ENCODE measurements at regions not wholly inside any gene's neighbourhood (a gene's known extent, or its start where the extent isn't known, plus 50 kb on each side); places are given as distances from the start of the nearest gene placed in this dataset.

DNA sequence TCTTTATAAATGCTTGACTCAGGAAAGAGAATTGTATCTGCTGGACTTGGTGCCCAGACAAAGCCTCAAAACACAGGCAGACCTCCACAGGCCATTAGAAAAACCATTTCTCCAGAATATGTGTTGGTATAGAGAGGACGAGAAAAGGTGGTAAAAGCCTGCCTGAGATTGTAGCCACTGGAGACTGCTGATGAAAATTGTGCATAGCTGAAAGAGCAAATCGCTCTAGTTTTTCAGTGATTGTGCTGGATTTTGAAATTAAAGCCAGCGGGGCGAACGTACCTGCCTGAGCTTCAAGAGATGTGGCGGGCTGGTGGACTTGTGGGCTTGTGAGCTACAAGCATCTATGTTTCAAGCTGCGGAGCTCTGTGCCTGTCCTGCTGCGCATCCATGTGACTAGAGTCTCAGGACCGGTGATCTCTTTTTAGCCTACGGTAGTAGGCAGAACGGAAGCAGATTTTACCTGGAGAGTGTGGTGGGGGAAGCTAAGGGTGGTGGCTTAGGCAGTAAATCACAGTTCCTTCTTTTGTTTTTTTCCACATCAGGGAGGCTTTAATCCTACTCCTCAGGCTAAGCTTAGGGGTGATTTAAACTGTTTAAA is 193.6 kb downstream of the SREK1 start:
- Histone ChIP-seq H3K9ac (ENCODE audit: low read length) (no peak overlapping the region), H3K9me3 (ENCODE audit: control insufficient read depth in 1 of 2, insufficient read depth in 1 of 2, low read depth in 1 of 2, low read length in 2 of 2) (no peaks in the 10 kb centered on the region), H3K36me3 (ENCODE audit: control insufficient read depth in 1 of 2, insufficient read depth in 2 of 2, low read length in 2 of 2) (no peaks in the 10 kb centered on the region), H3K4me2 (ENCODE audit: low read length) (no peak overlapping the region), H3K9me2 (ENCODE audit: insufficient read depth) (no peaks in the 10 kb centered on the region), H3K4me3 (replicated peaks in 1 of 2; ENCODE audit: low read depth in 1 of 2, low read length in 2 of 2) (no peak overlapping the region), H3K27me3 (ENCODE audit: insufficient read depth, low read length) (peaks cover 75% of the 10 kb centered on the region), H3K79me2 (ENCODE audit: insufficient read depth, low read length) (no peaks in the 10 kb centered on the region), H4K20me1 (ENCODE audit: insufficient read depth) (no peaks in the 10 kb centered on the region), H2AFZ (ENCODE audit: low read depth, low read length, poor library complexity, severe bottlenecking) (no peak overlapping the region), H3K4me1 (ENCODE audit: control insufficient read depth in 1 of 2, insufficient read depth in 2 of 2, low read length in 2 of 2) (no peaks in the 10 kb centered on the region), H3K27ac (ENCODE audit: low read depth, low read length) (no peak overlapping the region)
- ATAC-seq = no peak
- TF ChIP-seq ZBTB33 (IDR thresholded peaks at IDR 0.05; ENCODE audit: extremely low read depth, insufficient replicate concordance, low read length) (no peak), SRF (IDR thresholded peaks at IDR 0.05; ENCODE audit: low read depth) (no peak), REST (IDR thresholded peaks at IDR 0.05; ENCODE audit: low read depth) (no peak), ELF1 (IDR thresholded peaks at IDR 0.05; ENCODE audit: borderline replicate concordance, low read depth) (no peak), POLR2A (IDR thresholded peaks at IDR 0.05; ENCODE audit: borderline replicate concordance, extremely low read depth, insufficient read depth, insufficient read length) (no peak), JUND (IDR thresholded peaks at IDR 0.05) (no peak), CEBPB (IDR thresholded peaks at IDR 0.05; ENCODE audit: low read depth) (no peak), FOSL1 (IDR thresholded peaks at IDR 0.05; ENCODE audit: low read depth) (no peak), TCF7L2 (IDR thresholded peaks at IDR 0.05; ENCODE audit: borderline replicate concordance, extremely low read depth, insufficient read depth, insufficient read length) (no peak)
- TF ChIP-seq, protein P1, sequence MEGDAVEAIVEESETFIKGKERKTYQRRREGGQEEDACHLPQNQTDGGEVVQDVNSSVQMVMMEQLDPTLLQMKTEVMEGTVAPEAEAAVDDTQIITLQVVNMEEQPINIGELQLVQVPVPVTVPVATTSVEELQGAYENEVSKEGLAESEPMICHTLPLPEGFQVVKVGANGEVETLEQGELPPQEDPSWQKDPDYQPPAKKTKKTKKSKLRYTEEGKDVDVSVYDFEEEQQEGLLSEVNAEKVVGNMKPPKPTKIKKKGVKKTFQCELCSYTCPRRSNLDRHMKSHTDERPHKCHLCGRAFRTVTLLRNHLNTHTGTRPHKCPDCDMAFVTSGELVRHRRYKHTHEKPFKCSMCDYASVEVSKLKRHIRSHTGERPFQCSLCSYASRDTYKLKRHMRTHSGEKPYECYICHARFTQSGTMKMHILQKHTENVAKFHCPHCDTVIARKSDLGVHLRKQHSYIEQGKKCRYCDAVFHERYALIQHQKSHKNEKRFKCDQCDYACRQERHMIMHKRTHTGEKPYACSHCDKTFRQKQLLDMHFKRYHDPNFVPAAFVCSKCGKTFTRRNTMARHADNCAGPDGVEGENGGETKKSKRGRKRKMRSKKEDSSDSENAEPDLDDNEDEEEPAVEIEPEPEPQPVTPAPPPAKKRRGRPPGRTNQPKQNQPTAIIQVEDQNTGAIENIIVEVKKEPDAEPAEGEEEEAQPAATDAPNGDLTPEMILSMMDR (IDR thresholded peaks at IDR 0.05 in 2 of 3, conservative IDR thresholded peaks at IDR 0.05 in 1 of 3; ENCODE audit: borderline replicate concordance in 1 of 3, insufficient read depth in 1 of 3, low read depth in 2 of 3, low read length in 2 of 3) = no peak
- TF ChIP-seq, protein P2, sequence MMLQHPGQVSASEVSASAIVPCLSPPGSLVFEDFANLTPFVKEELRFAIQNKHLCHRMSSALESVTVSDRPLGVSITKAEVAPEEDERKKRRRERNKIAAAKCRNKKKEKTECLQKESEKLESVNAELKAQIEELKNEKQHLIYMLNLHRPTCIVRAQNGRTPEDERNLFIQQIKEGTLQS (IDR thresholded peaks at IDR 0.05) = no peak
- BruUV-seq (replicated peaks) = no TSS peak
- ChIA-PET POLR2A (interaction anchor here (0.7 kb wide), 1 partner anchor 14 kb away, joined by 3 read pairs; no protein-coding TSS in a partner anchor), RAD21 (ENCODE audit: low non-redundant PET in 1 of 2, low total read pairs in 2 of 2, uncharacterized antibody in 2 of 2, unreplicated experiment in 2 of 2) (no interaction called here), CTCF (no interaction called here)
- DNase-seq (ENCODE audit: low read depth, low spot score) = no peak
- intact Hi-C loops (cut with micrococcal nuclease) = no loop called here
